ENCODE measurements at regions not wholly inside any gene's neighbourhood (a gene's known extent, or its start where the extent isn't known, plus 50 kb on each side); places are given as distances from the start of the nearest gene placed in this dataset.
A peak's percentile ranks its signal among the peaks of the same experiment; 100 is the strongest.
"Not testable (repeated sequence)": the region's sequence is repeated elsewhere in the genome, so short reads cannot be mapped to it uniquely, and the experiment has no call there.

DNA sequence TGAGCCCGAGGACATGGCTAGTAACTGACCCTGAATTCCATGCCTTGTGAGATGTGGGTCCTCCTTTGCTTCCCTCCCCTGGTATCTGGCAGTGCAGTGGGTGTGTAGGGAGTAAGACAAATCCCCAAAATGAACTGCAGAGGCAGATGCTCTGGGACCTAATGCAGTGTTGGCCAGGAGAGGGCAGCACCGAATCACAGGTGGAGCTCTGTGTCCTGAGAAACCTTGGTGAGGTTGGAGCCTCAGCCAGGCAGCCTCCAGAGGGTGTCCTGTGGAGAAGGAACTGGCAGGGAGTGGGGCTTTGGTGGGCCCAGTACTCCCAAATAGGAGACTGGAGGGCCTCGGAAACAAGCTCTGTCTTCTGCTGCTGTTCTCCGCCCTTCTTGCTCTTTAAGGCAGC lies 209.9 kb downstream of the CCNG2 start:
- not testable (repeated sequence) for DNase-seq (ENCODE audit: low read depth in 2 of 2, low spot score in 1 of 2)

DNA sequence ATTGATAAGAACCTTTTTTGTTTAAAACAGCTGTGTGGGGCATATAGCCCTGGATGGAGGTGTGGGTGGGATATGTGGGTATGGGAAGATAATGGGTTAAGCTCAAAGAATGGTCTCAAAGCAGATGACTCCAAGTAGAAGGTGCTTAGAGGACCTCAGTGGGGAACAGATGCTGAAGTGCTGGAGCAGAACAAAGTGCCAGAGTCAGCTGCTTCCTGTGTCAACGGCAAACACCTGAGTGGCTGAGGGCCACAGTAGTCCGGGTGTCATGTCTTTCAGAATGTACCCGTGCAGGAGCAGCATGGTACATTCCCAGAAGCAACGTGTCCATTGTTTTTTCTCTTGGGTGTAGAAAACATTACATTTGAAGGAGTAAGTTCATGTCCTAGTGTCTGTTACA lies 210.6 kb downstream of the CCNG2 start:
- no peak for DNase-seq (ENCODE audit: low read depth in 2 of 2, low spot score in 1 of 2)

DNA sequence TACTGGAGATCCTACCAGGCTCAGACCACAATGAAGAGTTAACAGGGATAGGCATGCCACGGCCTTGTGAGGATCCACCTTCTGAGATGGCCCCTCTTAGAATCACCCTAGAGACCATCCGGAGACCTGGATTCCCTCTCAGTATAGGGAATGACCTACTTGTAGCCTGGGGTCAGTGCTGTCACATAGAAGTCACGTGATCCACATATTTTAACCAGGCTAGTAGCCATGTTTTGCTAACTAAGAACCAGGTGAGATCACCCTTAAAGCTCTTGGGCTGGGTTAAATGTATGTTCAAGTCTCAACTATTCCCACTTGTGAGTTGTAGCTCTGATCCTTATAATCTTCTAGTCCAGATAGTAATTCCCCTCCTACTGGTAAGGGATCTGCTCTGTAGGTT lies 215.4 kb downstream of the CCNG2 start:
- no peak for DNase-seq (ENCODE audit: low read depth in 2 of 2, low spot score in 1 of 2)

- no peak for DNase-seq (ENCODE audit: low read depth in 2 of 2, low spot score in 1 of 2)
These were observed 219.0 kb downstream of the CCNG2 start for GRCh38 chr4:77375866-77376607.

- no peak for DNase-seq (ENCODE audit: low read depth in 2 of 2, low spot score in 1 of 2)
These were observed 219.9 kb downstream of the CCNG2 start for GRCh38 chr4:77376788-77377460.

GRCh38 chr4:77384094-77384493 lies 221.5 kb upstream of the CXCL13 start:
- DNase-seq (ENCODE audit: low read depth in 2 of 2, low spot score in 1 of 2): no peak

DNA sequence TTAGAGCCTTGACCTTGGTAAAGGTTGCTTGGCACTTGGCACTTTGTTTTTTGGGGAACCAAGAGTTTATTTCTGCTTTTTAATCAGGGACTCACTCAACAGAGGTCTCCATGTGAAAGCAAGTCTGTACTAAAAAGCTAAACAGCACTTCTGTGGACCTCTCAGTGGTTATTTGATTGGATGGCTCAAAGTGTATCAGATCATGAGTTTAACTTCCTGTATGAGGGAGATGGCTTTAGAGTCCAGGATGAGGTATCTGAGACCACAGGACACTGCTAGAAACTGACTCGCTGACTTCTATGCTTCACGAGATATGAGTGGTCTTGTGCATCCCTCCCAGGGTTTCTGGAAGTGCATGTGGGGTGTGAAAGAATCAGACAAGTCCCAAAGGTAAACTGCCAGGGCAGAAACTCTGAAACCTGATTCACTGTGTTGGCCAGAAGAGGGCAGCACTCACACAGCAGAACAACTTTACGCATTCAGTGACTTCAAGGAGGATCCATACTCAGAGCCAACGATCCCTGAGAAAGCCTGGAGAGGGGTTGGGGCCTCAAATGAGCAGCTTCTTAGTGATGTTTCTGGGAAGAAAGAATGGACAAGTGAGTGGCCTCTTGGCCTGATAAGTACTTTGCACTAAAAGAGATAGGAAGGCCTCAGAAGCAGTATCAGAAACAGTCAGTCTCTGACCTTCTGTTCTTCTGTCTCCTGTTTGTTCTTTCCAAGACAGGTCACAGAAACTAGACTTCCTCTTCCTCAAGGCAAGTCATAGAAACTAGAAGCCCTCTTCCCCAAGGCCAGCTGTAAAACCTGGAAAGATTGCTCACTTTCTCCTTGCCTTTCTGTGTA lies 220.3 kb upstream of the CXCL13 start:
- DNase-seq (ENCODE audit: low read depth in 2 of 2, low spot score in 1 of 2): peak; percentile 3 to 14

DNA sequence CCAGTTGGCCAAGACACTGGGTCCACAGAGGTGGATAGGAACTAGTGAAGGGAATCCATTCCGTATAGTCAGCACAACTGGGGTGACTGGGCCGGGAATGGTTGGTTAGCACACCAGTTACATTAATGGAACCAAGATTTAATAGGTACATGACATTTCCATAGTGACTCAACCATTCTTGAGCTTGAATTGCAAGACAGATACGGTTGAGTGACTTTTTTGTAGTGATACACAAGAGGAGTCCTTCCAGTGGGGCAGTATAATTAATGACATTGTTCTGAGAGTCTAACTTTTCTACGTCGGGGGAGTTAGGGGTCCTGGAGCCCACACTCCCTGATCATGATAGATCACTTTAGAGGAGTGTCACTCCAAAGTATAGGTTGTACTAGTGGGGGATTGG lies 211.6 kb upstream of the CXCL13 start:
- no peak for DNase-seq (ENCODE audit: low read depth in 2 of 2, low spot score in 1 of 2)

- no peak for DNase-seq (ENCODE audit: low read depth in 2 of 2, low spot score in 1 of 2)
These were observed 210.1 kb upstream of the CXCL13 start for GRCh38 chr4:77395481-77395880.

- no peak for DNase-seq (ENCODE audit: low read depth in 2 of 2, low spot score in 1 of 2)
These were observed 207.4 kb upstream of the CXCL13 start for GRCh38 chr4:77398256-77398655.

DNA sequence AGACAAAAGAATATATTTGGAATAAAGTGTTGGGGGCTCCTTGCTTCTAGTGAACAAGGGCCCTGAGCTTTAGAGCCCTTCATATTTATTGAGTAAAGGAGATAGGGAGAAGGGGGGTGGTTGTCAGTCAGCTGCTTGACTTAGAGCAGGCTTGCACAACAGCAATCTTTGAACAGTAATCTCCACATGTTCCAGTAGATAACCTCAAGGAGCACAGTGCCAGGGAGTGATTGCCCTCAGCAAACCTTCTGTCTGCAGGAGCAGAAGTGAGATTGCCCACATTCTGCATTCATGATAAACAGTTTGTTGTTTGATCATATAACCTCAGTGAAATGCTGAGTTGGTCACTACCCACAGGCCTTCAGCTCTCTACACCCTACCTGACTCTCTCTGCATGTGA lies 205.8 kb upstream of the CXCL13 start:
- DNase-seq (ENCODE audit: low read depth in 2 of 2, low spot score in 1 of 2): no peak

DNA sequence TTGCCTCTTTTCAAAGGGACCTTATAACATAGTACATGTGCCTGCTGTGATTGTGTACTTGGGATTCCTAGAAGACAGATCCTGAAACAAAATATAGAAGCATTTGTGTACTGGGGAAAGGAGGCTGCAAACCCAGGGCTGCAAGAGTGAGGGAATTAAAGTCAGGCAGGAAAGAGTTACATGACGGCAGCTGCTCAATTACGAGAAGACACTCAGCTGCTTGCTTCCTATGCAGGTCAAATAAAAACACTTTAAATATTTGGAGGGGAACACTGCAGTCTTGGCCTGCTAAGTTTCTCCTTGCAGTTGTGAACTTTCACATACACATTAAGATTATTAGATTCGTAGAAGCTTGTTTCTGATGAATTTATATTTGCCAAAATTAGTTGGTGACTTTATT lies 191.9 kb upstream of the CXCL13 start:
- DNase-seq (ENCODE audit: low read depth in 2 of 2, low spot score in 1 of 2): no peak

- DNase-seq (ENCODE audit: low read depth in 2 of 2, low spot score in 1 of 2): no peak
These were observed 189.9 kb upstream of the CXCL13 start for GRCh38 chr4:77415689-77416088.

GRCh38 chr4:77418333-77418732 lies 187.3 kb upstream of the CXCL13 start:
- DNase-seq (ENCODE audit: low read depth in 2 of 2, low spot score in 1 of 2): no peak

GRCh38 chr4:77430847-77431246 lies 174.8 kb upstream of the CXCL13 start:
- DNase-seq (ENCODE audit: low read depth in 2 of 2, low spot score in 1 of 2): no peak

DNA sequence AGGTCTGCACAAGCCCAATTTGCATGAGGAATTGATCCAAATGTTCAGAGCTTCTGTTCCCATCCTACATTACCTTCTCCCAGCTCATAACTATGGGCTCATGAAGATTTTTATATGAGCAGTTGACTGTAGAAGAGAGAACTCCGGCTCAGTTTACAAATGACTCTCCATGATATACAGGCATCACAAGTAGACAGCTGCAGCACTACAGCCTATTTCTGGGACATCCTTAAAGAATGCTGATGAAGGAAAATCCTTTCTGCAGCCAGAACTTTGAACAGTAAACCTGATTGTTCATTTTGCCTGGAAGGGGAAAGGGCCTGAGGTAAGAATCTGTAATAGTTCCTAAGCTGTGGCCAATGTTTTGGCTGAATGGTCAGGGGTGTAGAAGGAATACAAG lies 174.1 kb upstream of the CXCL13 start:
- no peak for DNase-seq (ENCODE audit: low read depth in 2 of 2, low spot score in 1 of 2)

- no peak for DNase-seq (ENCODE audit: low read depth in 2 of 2, low spot score in 1 of 2)
These were observed 172.8 kb upstream of the CXCL13 start for GRCh38 chr4:77432717-77433417.

GRCh38 chr4:77433418-77433733 lies 172.2 kb upstream of the CXCL13 start:
- no peak for DNase-seq (ENCODE audit: low read depth in 2 of 2, low spot score in 1 of 2)

- DNase-seq (ENCODE audit: low read depth in 2 of 2, low spot score in 1 of 2): no peak
These were observed 171.1 kb upstream of the CXCL13 start for GRCh38 chr4:77434299-77435092.

GRCh38 chr4:77437079-77437478 lies 168.5 kb upstream of the CXCL13 start:
- DNase-seq (ENCODE audit: low read depth in 2 of 2, low spot score in 1 of 2): no peak

- no peak for DNase-seq (ENCODE audit: low read depth in 2 of 2, low spot score in 1 of 2)
These were observed 167.1 kb upstream of the CXCL13 start for GRCh38 chr4:77438549-77438948.
